HG03432 (cell line): ENCODE measurements at regions not wholly inside any gene's neighbourhood (a gene's known extent, or its start where the extent isn't known, plus 50 kb on each side); places are given as distances from the start of the nearest gene placed in this dataset.
"Not testable (repeated sequence)": the region's sequence is repeated elsewhere in the genome, so short reads cannot be mapped to it uniquely, and the experiment has no call there.

Source experiments
- ATAC-seq: cut with Tn5 transposase; IDR thresholded peaks from one replicate; pipeline ENCODE4 v1.9.1; 2021; ENCODE audit warnings: mild to moderate bottlenecking, moderate library complexity; ENCODE audit not compliant: unreplicated experiment

GRCh38 chr6:112457886-112458285 is 110.8 kb downstream of the RFPL4B start:
- no peak for ATAC-seq

- ATAC-seq, result no peak
Measured at GRCh38 chr6:112459758-112460304, 112.7 kb downstream of the RFPL4B start.

- no peak for ATAC-seq
Measured at GRCh38 chr6:112464901-112465665, 118.0 kb downstream of the RFPL4B start.

- ATAC-seq, result peak; percentile 76
Measured at GRCh38 chr6:112466373-112467151, 119.4 kb downstream of the RFPL4B start.

GRCh38 chr6:112468359-112468758 is 121.2 kb downstream of the RFPL4B start:
- no peak for ATAC-seq

GRCh38 chr6:112469306-112469705 is 122.2 kb downstream of the RFPL4B start:
- no peak for ATAC-seq

- ATAC-seq, result no peak
Measured at GRCh38 chr6:112470376-112470775, 123.2 kb downstream of the RFPL4B start.

GRCh38 chr6:112470950-112471349 is 123.8 kb downstream of the RFPL4B start:
- ATAC-seq, result no peak

- no peak for ATAC-seq
Measured at GRCh38 chr6:112475083-112475482, 128.0 kb downstream of the RFPL4B start.

GRCh38 chr6:112477125-112477524 is 130.0 kb downstream of the RFPL4B start:
- no peak for ATAC-seq

GRCh38 chr6:112478036-112478435 is 130.9 kb downstream of the RFPL4B start:
- no peak for ATAC-seq

- ATAC-seq, result not testable (repeated sequence)
Measured at GRCh38 chr6:112479975-112480374, 132.8 kb downstream of the RFPL4B start.

- no peak for ATAC-seq
Measured at GRCh38 chr6:112480553-112480952, 133.4 kb downstream of the RFPL4B start.

GRCh38 chr6:112481211-112481610 is 134.1 kb downstream of the RFPL4B start:
- no peak for ATAC-seq

- no peak for ATAC-seq
Measured at GRCh38 chr6:112482373-112482772, 135.2 kb downstream of the RFPL4B start.

GRCh38 chr6:112485120-112485826 is 138.1 kb downstream of the RFPL4B start:
- no peak for ATAC-seq

- ATAC-seq, result no peak
Measured at GRCh38 chr6:112485827-112486212, 138.7 kb downstream of the RFPL4B start.

GRCh38 chr6:112486454-112486853 is 139.3 kb downstream of the RFPL4B start:
- no peak for ATAC-seq

- ATAC-seq, result no peak
Measured at GRCh38 chr6:112488238-112488637, 141.1 kb downstream of the RFPL4B start.

- no peak for ATAC-seq
Measured at GRCh38 chr6:112501705-112502104, 154.6 kb downstream of the RFPL4B start.

GRCh38 chr6:112502351-112503090 is 155.4 kb downstream of the RFPL4B start:
- no peak for ATAC-seq
